GM21360 (cell line): ENCODE measurements at regions not wholly inside any gene's neighbourhood (a gene's known extent, or its start where the extent isn't known, plus 50 kb on each side); places are given as distances from the start of the nearest gene placed in this dataset.

Experiments
- ATAC-seq: cut with Tn5 transposase; IDR thresholded peaks from one replicate; pipeline ENCODE4 v1.9.1; 2021; ENCODE audit warnings: mild to moderate bottlenecking, moderate library complexity; ENCODE audit not compliant: unreplicated experiment

- no peak for ATAC-seq
Observed at GRCh38 chr1:198032668-198033067, 115.5 kb downstream of the LHX9 start.

GRCh38 chr1:198040880-198041279, 115.9 kb upstream of the NEK7 start:
- no peak for ATAC-seq

GRCh38 chr1:198042168-198042567, 114.6 kb upstream of the NEK7 start:
- ATAC-seq = no peak

GRCh38 chr1:198047913-198048312, 108.9 kb upstream of the NEK7 start:
- no peak for ATAC-seq

- no peak for ATAC-seq
Observed at GRCh38 chr1:198054510-198054909, 102.3 kb upstream of the NEK7 start.

GRCh38 chr1:198056255-198056654, 100.5 kb upstream of the NEK7 start:
- peak; percentile 75 for ATAC-seq

- no peak for ATAC-seq
Observed at GRCh38 chr1:198064181-198064580, 92.6 kb upstream of the NEK7 start.

- ATAC-seq = no peak
Observed at GRCh38 chr1:198068285-198068684, 88.5 kb upstream of the NEK7 start.

GRCh38 chr1:198072177-198072576, 84.6 kb upstream of the NEK7 start:
- no peak for ATAC-seq

- ATAC-seq = no peak
Observed at GRCh38 chr1:198075296-198075695, 81.5 kb upstream of the NEK7 start.

- no peak for ATAC-seq
Observed at GRCh38 chr1:198079432-198079951, 77.3 kb upstream of the NEK7 start.

- no peak for ATAC-seq
Observed at GRCh38 chr1:198082576-198082975, 74.2 kb upstream of the NEK7 start.

GRCh38 chr1:198083549-198083948, 73.2 kb upstream of the NEK7 start:
- ATAC-seq = no peak

GRCh38 chr1:198084241-198084908, 72.4 kb upstream of the NEK7 start:
- no peak for ATAC-seq

GRCh38 chr1:198086051-198086745, 70.6 kb upstream of the NEK7 start:
- no peak for ATAC-seq

- ATAC-seq = no peak
Observed at GRCh38 chr1:198087831-198088230, 69.0 kb upstream of the NEK7 start.

GRCh38 chr1:198088360-198089071, 68.3 kb upstream of the NEK7 start:
- no peak for ATAC-seq

- no peak for ATAC-seq
Observed at GRCh38 chr1:198096390-198096789, 60.4 kb upstream of the NEK7 start.

- no peak for ATAC-seq
Observed at GRCh38 chr1:198099755-198100154, 57.0 kb upstream of the NEK7 start.

- ATAC-seq = no peak
Observed at GRCh38 chr1:198101716-198102453, 54.9 kb upstream of the NEK7 start.

- no peak for ATAC-seq
Observed at GRCh38 chr1:198102454-198102827, 54.4 kb upstream of the NEK7 start.
